ENCODE measurements at regions not wholly inside any gene's neighbourhood (a gene's known extent, or its start where the extent isn't known, plus 50 kb on each side); places are given as distances from the start of the nearest gene placed in this dataset.

GRCh38 chr14:83462759-83463158 is 1929.1 kb upstream of the SEL1L start:
- CTCF ChIA-PET, result interaction anchor here (0.7 to 1.9 kb wide), 4 partner anchors 8 to 162 kb away, joined by 3 to 9 read pairs (median 6); no protein-coding TSS in a partner anchor

More at GRCh38 chr14:83462759-83463158, 1929.1 kb upstream of the SEL1L start:
- no peak overlapping the region for H3K4me3 ChIP-seq (ENCODE audit: low read depth, low read length)
- no peak overlapping the region for H3K27ac ChIP-seq (ENCODE audit: extremely low read depth, low read depth, low read length)
- H3K4me1 ChIP-seq (ENCODE audit: control insufficient read depth, insufficient read depth, low read length), result no peaks in the 10 kb centered on the region
- POLR2A ChIA-PET, result no interaction called here
- no peaks in the 10 kb centered on the region for H3K9me3 ChIP-seq (ENCODE audit: control insufficient read depth, insufficient read depth, low read depth, low read length)
- H3K36me3 ChIP-seq (ENCODE audit: control insufficient read depth in 2 of 2, insufficient read depth in 1 of 2, low read length in 2 of 2), result no peaks in the 10 kb centered on the region
- TF ChIP-seq PBX3 (CRISPR knock-in tag; IDR thresholded peaks at IDR 0.05), result no peak
- no peak for TF ChIP-seq RBAK (tag by site-specific recombination; IDR thresholded peaks at IDR 0.05)
- TF ChIP-seq ZBTB8A (tag by site-specific recombination; IDR thresholded peaks at IDR 0.05), result no peak
- no peak for TF ChIP-seq EGR2 (tag by site-specific recombination; IDR thresholded peaks at IDR 0.05; ENCODE audit: low read depth)
- TF ChIP-seq ZBTB21 (tag by site-specific recombination; IDR thresholded peaks at IDR 0.05), result no peak
- no peak for TF ChIP-seq ZNF530 (tag by site-specific recombination; IDR thresholded peaks at IDR 0.05; ENCODE audit: low read depth)
- TF ChIP-seq ZSCAN16 (tag by site-specific recombination; IDR thresholded peaks at IDR 0.05), result no peak
- no peak for TF ChIP-seq ZBTB26 (tag by site-specific recombination; optimal IDR thresholded peaks at IDR 0.05)
- no peak for TF ChIP-seq ATF2 (tag by site-specific recombination; IDR thresholded peaks at IDR 0.05; ENCODE audit: low read depth)
- TF ChIP-seq ZIC2 (tag by site-specific recombination; IDR thresholded peaks at IDR 0.05), result no peak
- no peak for TF ChIP-seq ZNF677 (tag by site-specific recombination; IDR thresholded peaks at IDR 0.05)
- no peak for TF ChIP-seq PRDM2 (tag by site-specific recombination; IDR thresholded peaks at IDR 0.05; ENCODE audit: borderline replicate concordance)
- no peak for TF ChIP-seq ZNF311 (tag by site-specific recombination; IDR thresholded peaks at IDR 0.05; ENCODE audit: borderline replicate concordance)
- TF ChIP-seq MZF1 (tag by site-specific recombination; IDR thresholded peaks at IDR 0.05; ENCODE audit: borderline replicate concordance), result no peak
- no peak for TF ChIP-seq ZNF324 (tag by site-specific recombination; IDR thresholded peaks at IDR 0.05)
- no peak for TF ChIP-seq ZNF114 (tag by site-specific recombination; IDR thresholded peaks at IDR 0.05)
- no peak for TF ChIP-seq ZNF449 (tag by site-specific recombination; IDR thresholded peaks at IDR 0.05)
